SHP77 treated with DMSO at 0.1 percent for 48 hours (cell line): ENCODE measurements at regions not wholly inside any gene's neighbourhood (a gene's known extent, or its start where the extent isn't known, plus 50 kb on each side); places are given as distances from the start of the nearest gene placed in this dataset.
"Not testable (repeated sequence)": the region's sequence is repeated elsewhere in the genome, so short reads cannot be mapped to it uniquely, and the experiment has no call there.

Experiments
- DNase-seq: peaks from one replicate; lab custom pipeline; 2025; lab: John Stamatoyannopoulos, UW

GRCh38 chr7:153942036-153942435 is 110.2 kb upstream of the DPP6 start:
- no peak for DNase-seq

DNA sequence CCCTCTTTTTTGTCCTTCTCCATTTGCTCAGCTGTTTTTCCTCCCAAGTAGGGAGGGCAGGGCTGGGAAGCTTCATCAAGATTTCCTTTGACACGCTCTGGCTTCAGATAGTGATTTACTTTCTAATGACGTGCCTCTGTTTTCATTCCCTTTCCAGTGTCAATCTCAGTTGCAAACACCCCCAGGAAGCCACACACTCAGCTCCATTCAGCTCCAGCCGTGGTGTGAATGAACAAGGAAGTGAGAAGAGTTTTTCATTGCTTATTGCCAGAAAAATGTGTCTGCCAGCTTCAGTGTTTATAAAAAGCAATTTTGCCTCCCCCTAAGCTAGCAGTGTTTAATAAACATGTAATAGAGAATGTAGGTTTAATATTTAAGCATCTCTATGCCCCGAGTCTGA is 108.7 kb upstream of the DPP6 start:
- DNase-seq = no peak

GRCh38 chr7:153943861-153944260 is 108.3 kb upstream of the DPP6 start:
- no peak for DNase-seq

DNA sequence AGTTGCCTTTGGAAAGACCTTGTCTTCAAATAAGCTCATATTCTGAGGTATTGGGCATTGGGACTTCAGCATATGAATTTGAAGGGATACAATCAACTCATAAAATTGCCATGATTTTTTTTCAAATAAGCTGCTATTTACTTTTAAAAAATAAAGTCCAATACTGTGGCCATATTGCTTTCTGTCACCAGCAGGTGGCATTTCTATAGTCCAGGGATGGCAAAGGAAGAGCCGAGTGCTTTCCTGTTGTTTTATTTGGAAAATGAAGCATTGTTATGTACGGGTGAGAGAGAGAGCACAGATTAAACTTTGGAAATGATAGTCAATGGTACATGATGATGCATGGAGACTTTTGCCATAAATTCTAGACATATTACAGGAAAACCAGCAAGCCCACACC is 104.1 kb upstream of the DPP6 start:
- DNase-seq = no peak

DNA sequence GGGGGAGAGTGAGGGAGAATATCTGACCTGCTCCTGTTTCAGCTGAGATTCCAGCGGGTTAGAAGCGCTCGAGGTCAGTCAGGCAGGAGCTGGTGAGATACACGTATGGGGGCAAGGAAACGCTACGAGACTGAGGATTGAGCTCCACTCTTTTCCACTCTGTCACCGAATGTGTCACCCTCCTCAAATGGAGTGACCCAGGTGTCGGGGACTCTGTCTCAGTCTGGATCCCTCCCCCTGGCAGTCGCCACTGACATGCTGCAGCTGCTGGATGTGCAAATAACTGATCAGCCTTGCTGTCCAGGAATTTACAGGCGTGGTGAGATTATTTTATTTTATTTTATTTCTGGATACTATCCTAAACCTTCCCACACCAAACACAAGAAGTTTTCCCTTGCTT is 100.9 kb upstream of the DPP6 start:
- no peak for DNase-seq

GRCh38 chr7:153954477-153954876 is 97.7 kb upstream of the DPP6 start:
- no peak for DNase-seq

DNA sequence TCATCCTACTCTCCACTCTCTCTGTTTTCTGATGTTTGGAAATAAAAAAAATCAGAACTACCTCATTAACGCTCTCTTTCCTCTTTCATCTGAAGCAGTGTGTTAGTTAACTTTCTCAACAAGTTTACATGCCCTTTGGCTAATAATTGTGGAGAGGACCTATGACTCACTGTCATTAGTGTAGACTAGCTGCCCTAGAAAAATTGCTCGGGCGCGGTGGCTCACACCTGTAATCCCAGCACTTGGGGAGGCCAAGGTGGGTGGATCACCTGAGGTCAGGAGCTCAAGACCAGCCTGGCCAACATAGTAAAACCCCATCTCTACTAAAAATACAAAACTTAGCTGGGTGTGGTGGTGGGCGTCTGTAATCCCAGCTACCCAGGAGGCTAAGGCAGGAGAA is 94.5 kb upstream of the DPP6 start:
- not testable (repeated sequence) for DNase-seq

DNA sequence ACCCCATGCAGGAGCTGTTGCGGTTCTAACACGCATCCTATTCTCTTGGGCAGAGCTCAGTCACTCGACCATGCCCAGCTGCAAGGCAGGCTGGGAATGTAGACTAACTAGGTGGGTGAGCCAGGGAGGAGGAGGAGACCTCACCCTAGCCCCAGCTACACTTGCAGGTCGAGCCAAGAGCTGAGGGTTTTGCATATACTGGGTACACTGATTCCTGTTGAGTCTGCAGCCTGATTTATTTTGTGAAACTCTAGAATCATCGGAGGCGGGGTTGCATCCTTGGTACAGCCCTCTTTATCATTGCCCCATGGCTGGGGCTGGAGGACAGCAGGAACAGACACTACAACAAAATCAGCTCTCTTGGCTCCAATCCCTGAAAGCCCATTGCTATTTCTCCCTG is 93.8 kb upstream of the DPP6 start:
- DNase-seq = not testable (repeated sequence)

- DNase-seq = not testable (repeated sequence)
These were observed 93.4 kb upstream of the DPP6 start for GRCh38 chr7:153958789-153959188.

GRCh38 chr7:153964481-153965112 is 87.6 kb upstream of the DPP6 start:
- DNase-seq = not testable (repeated sequence)

DNA sequence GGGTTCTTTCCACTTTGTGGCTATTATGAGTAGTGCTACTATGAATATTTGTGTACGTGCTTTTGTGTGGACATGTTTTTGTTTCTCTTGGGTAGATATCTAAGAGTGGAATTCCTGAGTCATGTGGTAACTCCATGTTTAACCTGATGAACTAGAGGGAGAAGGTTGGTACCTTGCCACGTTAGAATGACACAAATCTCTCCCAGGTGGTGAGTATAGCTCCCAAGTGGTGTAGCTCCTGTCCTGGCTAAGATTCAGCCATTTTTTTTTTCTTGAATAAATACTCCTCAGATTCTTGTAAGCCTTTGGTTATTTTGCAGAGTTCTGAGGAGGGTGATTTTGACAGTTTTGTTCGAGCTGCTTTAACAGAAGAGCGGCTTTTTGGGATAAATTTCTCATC is 83.2 kb upstream of the DPP6 start:
- not testable (repeated sequence) for DNase-seq

- DNase-seq = not testable (repeated sequence)
These were observed 77.6 kb upstream of the DPP6 start for GRCh38 chr7:153974603-153975002.

- not testable (repeated sequence) for DNase-seq
These were observed 75.5 kb upstream of the DPP6 start for GRCh38 chr7:153976745-153977144.

GRCh38 chr7:153983186-153983585 is 69.0 kb upstream of the DPP6 start:
- not testable (repeated sequence) for DNase-seq

GRCh38 chr7:153989066-153989627 is 63.1 kb upstream of the DPP6 start:
- DNase-seq = not testable (repeated sequence)

DNA sequence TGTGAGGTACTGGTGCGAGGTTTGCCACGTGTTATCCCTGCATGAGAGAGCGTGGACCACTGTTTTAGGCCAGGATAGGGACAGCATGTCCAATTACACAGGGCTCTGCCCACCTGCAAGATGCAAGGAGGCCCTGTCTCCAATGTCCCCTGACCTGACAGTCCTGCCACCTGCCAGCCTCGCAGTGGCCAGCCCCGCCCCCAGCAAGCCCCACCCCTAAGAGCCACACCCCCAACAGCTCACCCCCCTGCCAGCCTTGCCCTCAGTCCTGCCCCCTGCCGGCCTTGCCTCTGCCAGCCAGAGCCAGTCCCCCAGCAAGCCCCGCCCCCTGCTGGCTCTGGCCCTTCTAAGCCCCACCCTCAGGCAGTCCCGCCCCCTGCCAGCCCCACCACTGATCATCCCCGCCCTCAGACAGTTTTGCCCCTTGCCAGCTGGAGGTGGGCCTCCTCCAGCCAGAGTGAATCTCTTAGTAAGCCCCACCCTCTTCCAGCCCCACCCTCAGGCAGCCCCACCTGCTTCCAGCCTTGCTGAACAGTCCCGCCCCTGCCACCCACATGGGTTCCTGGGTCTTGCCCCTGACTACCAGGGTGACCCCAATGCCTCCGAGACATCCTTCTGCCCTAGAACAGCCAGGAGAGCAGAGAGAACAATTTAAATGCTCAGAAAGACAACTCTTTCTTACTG is 62.3 kb upstream of the DPP6 start:
- DNase-seq = not testable (repeated sequence)

DNA sequence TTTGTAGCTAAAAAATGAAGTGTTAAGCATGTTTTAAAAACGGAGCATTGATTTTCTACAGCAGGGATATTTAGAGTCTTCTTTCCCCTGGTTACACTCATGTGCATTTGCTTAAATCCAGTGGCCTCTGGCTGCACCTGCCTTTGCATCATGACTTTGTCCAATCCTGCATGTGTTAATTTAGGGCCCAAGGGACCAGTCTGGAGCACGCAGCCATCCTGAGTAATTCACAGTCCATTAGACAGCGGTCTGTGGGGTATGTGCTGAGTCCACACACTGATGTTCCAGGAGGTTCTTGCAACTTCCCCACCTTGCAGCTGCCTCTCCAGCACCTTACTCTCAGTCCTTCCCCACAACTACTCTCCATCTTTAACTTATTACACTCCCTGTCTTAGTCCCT is 60.7 kb upstream of the DPP6 start:
- DNase-seq = not testable (repeated sequence)

DNA sequence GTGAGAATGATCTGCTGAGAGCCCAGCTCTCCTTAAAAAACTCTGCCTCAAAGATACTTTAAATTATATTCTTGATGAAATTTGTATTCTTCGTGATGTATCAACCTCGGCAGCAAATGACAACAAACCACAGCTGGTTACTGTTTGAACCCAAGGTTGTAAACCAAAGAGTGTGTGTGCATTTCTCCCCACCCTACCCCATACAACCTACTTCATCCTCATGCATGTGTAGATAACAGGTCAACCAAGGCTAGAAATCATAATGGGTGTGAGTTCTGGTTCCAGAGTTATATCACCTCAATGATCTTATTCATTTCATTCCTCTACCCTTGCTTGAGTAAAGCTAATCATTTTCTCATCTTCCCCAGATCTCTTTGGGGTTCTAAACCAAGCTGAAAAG is 58.8 kb upstream of the DPP6 start:
- not testable (repeated sequence) for DNase-seq

- DNase-seq = not testable (repeated sequence)
These were observed 53.3 kb upstream of the DPP6 start for GRCh38 chr7:153998896-153999295.
